CD4-positive, CD25-positive, alpha-beta regulatory T cell (primary cell): ENCODE measurements at regions not wholly inside any gene's neighbourhood (a gene's known extent, or its start where the extent isn't known, plus 50 kb on each side); places are given as distances from the start of the nearest gene placed in this dataset.
A peak's percentile ranks its signal among the peaks of the same experiment; 100 is the strongest.

Experiments
- ATAC-seq, 2 donors: fragments of 150-1000 bp; cut with Tn5 transposase; one replicate each; pipeline ENCODE4 v1.10.0; 2021; ENCODE audit warnings: low read depth in 2 of 2, moderate number of reproducible peaks in 2 of 2, moderate library complexity in 1 of 2
- DNase-seq, 3 donors: peaks; one replicate each; pipeline versions ENCODE4 v3.0.0 to v3.0.0-alpha.2; 2012 to 2022; ENCODE audit warnings: mixed read lengths in 1 of 3
- H3K27ac ChIP-seq: one replicate; pipeline ENCODE4 v1.7.0; 2013; ENCODE audit warnings: mild to moderate bottlenecking, low read length; ENCODE audit not compliant: insufficient read depth, poor library complexity, severe bottlenecking
- H3K27me3 ChIP-seq: one replicate; pipeline ENCODE4 v1.7.0; 2013; ENCODE audit warnings: low read length; ENCODE audit not compliant: control insufficient read depth, insufficient read depth
- H3K36me3 ChIP-seq: one replicate; pipeline ENCODE4 v1.7.0; 2013; ENCODE audit warnings: mild to moderate bottlenecking, low read length, moderate library complexity; ENCODE audit not compliant: control insufficient read depth, insufficient read depth
- H3K4me1 ChIP-seq: 2 replicates; pipeline ENCODE4 v1.7.0; 2013; ENCODE audit warnings: mild to moderate bottlenecking, low read length; ENCODE audit not compliant: insufficient read depth, control insufficient read depth, poor library complexity, severe bottlenecking
- H3K4me3 ChIP-seq: one replicate; pipeline ENCODE4 v1.7.0; 2013; ENCODE audit warnings: low read depth, mild to moderate bottlenecking, low read length, moderate library complexity
- H3K9me3 ChIP-seq, 2 experiments: 1 replicate in 1 of 2; 2 replicates in 1 of 2; pipeline ENCODE4 v1.7.0; 2013; ENCODE audit warnings: low read length in 2 of 2, mild to moderate bottlenecking in 1 of 2, moderate library complexity in 1 of 2; ENCODE audit not compliant: control insufficient read depth in 2 of 2
- H3K27ac Mint-ChIP-seq, 3 donors: one replicate each; pipeline ENCODE4 v1.8.0; 2020 to 2022; ENCODE audit warnings: mild to moderate bottlenecking in 3 of 3, mixed read lengths in 3 of 3, moderate library complexity in 2 of 3
- H3K27me3 Mint-ChIP-seq: one replicate; pipeline ENCODE4 v1.8.0; 2022; ENCODE audit warnings: mild to moderate bottlenecking, mixed read lengths
- H3K36me3 Mint-ChIP-seq: one replicate; pipeline ENCODE4 v1.8.0; 2020; ENCODE audit warnings: mixed read lengths
- H3K4me1 Mint-ChIP-seq, 4 donors: one replicate each; pipeline ENCODE4 v1.8.0; 2020 to 2022; ENCODE audit warnings: mixed read lengths in 4 of 4, mild to moderate bottlenecking in 1 of 4
- H3K4me3 Mint-ChIP-seq, 4 donors: one replicate each; pipeline ENCODE4 v1.8.0; 2020 to 2022; ENCODE audit warnings: mild to moderate bottlenecking in 4 of 4, mixed read lengths in 4 of 4, moderate library complexity in 3 of 4
- H3K9me3 Mint-ChIP-seq, 7 donors: one replicate each; pipeline ENCODE4 v1.8.0; 2020 to 2022; ENCODE audit warnings: mixed read lengths in 7 of 7, mild to moderate bottlenecking in 3 of 7, moderate library complexity in 2 of 7

DNA sequence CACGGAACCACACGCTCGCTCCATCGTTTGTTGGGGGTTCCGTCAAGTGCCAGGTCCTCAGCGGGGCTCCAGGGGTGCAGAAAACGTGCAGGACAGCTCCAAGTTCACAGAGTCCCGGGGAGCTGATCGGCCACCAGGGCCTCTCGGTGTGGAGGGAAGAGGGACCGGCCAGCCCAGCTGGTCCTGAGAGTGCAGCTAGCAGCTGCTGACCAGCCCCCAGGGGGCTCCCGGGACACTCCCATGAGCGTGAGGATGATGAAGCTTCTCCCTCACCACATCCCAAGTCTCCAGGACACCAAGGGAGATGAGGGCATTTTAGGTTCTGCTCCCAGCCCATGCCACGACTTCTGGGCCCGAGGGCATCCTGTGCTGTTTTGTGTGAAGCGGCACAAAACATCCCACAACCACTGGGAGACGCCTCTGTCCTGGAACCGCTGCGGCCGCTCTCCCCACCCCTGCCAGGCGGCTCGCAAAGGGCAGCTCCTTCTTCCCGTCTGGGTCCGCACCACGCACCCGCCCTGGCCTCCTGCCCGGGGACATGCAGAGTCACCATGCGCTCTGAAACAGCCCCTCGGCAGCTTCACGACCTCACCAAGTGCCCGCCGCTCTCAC lies 67.5 kb upstream of the IRX4 start:
- no peaks in the 10 kb centered on the region for H3K36me3 ChIP-seq
- Mint-ChIP-seq H3K27ac (no peak overlapping the region), H3K27me3 (peaks cover 16% of the 10 kb centered on the region), H3K9me3 (peaks cover 0 to 4% (median 0%) of the 10 kb centered on the region in 7 donors), H3K4me3 (no peak overlapping the region), H3K4me1 (no peaks in the 10 kb centered on the region), H3K36me3 (no peaks in the 10 kb centered on the region)
- no peaks in the 10 kb centered on the region for H3K27me3 ChIP-seq
- no peak overlapping the region for H3K4me3 ChIP-seq
- no peaks in the 10 kb centered on the region for H3K4me1 ChIP-seq
- ATAC-seq (no peak), DNase-seq (no peak)
- H3K27ac ChIP-seq, result no peak overlapping the region
- no peaks in the 10 kb centered on the region for H3K9me3 ChIP-seq

DNA sequence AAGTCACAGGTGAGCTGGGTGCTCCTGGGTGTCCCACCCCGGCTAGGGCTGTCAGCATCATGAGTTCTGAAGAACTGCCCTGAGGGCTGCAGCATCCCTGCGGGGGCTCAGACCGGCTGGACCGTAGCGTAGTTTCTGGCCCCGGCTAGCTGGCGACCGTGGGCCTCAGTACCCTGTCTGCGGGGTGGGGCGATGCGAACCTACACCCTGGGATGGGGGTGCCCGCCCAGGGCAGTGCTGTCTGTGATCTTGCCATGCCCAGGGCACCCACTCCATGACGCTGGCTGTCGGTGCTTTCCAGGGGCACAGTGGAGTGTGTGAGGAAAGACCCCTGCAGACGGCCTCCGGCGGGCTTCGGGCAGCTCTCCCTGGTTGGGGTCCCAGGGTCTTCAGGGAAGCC lies 66.5 kb upstream of the IRX4 start:
- H3K4me1 Mint-ChIP-seq, result no peaks in the 10 kb centered on the region
- Histone ChIP-seq H3K36me3 (no peaks in the 10 kb centered on the region), H3K4me1 (no peaks in the 10 kb centered on the region), H3K4me3 (no peak overlapping the region), H3K27me3 (no peaks in the 10 kb centered on the region), H3K27ac (no peak overlapping the region), H3K9me3 (no peaks in the 10 kb centered on the region)
- ATAC-seq (no peak), DNase-seq (no peak)
- H3K36me3 Mint-ChIP-seq, result no peaks in the 10 kb centered on the region
- H3K4me3 Mint-ChIP-seq, result no peak overlapping the region
- H3K27ac Mint-ChIP-seq, result no peak overlapping the region
- H3K27me3 Mint-ChIP-seq, result peaks cover 16% of the 10 kb centered on the region
- peaks cover 0 to 4% (median 0%) of the 10 kb centered on the region in 7 donors for H3K9me3 Mint-ChIP-seq

- Mint-ChIP-seq H3K9me3 (peaks cover 0 to 4% (median 0%) of the 10 kb centered on the region in 7 donors), H3K4me3 (no peak overlapping the region), H3K36me3 (no peaks in the 10 kb centered on the region), H3K4me1 (no peaks in the 10 kb centered on the region), H3K27ac (no peak overlapping the region), H3K27me3 (peaks cover 16% of the 10 kb centered on the region)
- H3K9me3 ChIP-seq, result no peaks in the 10 kb centered on the region
- no peaks in the 10 kb centered on the region for H3K4me1 ChIP-seq
- no peak for DNase-seq
- no peaks in the 10 kb centered on the region for H3K27me3 ChIP-seq
- ATAC-seq, result no peak
- H3K27ac ChIP-seq, result no peak overlapping the region
- no peaks in the 10 kb centered on the region for H3K36me3 ChIP-seq
- H3K4me3 ChIP-seq, result no peak overlapping the region
Measured at GRCh38 chr5:1948663-1949191, 66.0 kb upstream of the IRX4 start.

GRCh38 chr5:1948111-1948510 lies 65.4 kb upstream of the IRX4 start:
- ATAC-seq (no peak), DNase-seq (no peak)
- peaks cover 0 to 4% (median 0%) of the 10 kb centered on the region in 7 donors for H3K9me3 Mint-ChIP-seq
- H3K27me3 Mint-ChIP-seq, result peaks cover 16% of the 10 kb centered on the region
- H3K27ac Mint-ChIP-seq, result no peak overlapping the region
- Histone ChIP-seq H3K4me3 (no peak overlapping the region), H3K27ac (no peak overlapping the region), H3K9me3 (no peaks in the 10 kb centered on the region), H3K27me3 (no peaks in the 10 kb centered on the region), H3K36me3 (no peaks in the 10 kb centered on the region), H3K4me1 (no peaks in the 10 kb centered on the region)
- no peak overlapping the region for H3K4me3 Mint-ChIP-seq
- H3K4me1 Mint-ChIP-seq, result no peaks in the 10 kb centered on the region
- H3K36me3 Mint-ChIP-seq, result no peaks in the 10 kb centered on the region

GRCh38 chr5:1946776-1947175 lies 64.1 kb upstream of the IRX4 start:
- H3K36me3 Mint-ChIP-seq, result no peaks in the 10 kb centered on the region
- ATAC-seq, result no peak
- no peaks in the 10 kb centered on the region for H3K4me1 Mint-ChIP-seq
- H3K27me3 ChIP-seq, result no peaks in the 10 kb centered on the region
- H3K9me3 Mint-ChIP-seq, result peaks cover 0 to 7% (median 0%) of the 10 kb centered on the region in 7 donors
- peak overlapping the region in 1 of 4 donors; percentile 10 for H3K4me3 Mint-ChIP-seq
- H3K27ac ChIP-seq, result no peak overlapping the region
- H3K27me3 Mint-ChIP-seq, result peaks cover 16% of the 10 kb centered on the region
- H3K4me3 ChIP-seq, result no peak overlapping the region
- H3K4me1 ChIP-seq, result no peaks in the 10 kb centered on the region
- no peaks in the 10 kb centered on the region for H3K36me3 ChIP-seq
- DNase-seq, result no peak
- no peaks in the 10 kb centered on the region for H3K9me3 ChIP-seq
- peak overlapping the region in 1 of 3 donors; percentile 9 for H3K27ac Mint-ChIP-seq

DNA sequence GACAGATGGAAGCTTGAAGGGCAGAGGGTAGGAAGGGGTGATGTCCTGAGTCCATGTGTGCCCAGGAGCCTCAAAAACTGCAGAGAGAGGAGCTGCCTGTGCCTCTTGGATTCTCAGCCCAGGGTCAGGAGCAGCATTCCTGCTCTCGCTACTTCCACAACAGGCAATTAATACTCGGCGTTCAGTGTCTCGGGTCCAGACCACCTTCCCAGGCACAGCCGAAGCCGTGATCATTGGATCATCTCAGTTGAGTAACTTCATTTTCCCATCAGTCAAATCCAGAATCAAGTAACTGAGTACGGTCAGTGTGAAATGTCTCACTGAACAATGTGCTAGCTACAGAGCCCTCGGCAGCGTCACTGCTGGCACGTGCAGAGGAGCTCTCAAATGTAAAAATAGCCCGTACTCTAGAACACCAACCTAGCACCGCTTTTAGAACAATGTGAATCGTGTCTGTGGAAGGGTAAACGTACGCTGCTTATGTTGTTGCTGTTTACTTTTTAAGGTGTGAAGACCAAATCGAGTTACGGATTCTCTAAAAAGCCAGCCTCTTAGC lies 63.5 kb upstream of the IRX4 start:
- Mint-ChIP-seq H3K27me3 (peaks cover 16% of the 10 kb centered on the region), H3K9me3 (peaks cover 0 to 7% (median 0%) of the 10 kb centered on the region in 7 donors), H3K36me3 (no peaks in the 10 kb centered on the region), H3K27ac (no peak overlapping the region), H3K4me3 (no peak overlapping the region), H3K4me1 (no peaks in the 10 kb centered on the region)
- H3K27ac ChIP-seq, result no peak overlapping the region
- H3K4me1 ChIP-seq, result no peaks in the 10 kb centered on the region
- H3K4me3 ChIP-seq, result no peak overlapping the region
- no peaks in the 10 kb centered on the region for H3K36me3 ChIP-seq
- ATAC-seq (no peak), DNase-seq (no peak)
- no peaks in the 10 kb centered on the region for H3K27me3 ChIP-seq
- no peaks in the 10 kb centered on the region for H3K9me3 ChIP-seq

GRCh38 chr5:1945606-1946005 lies 62.9 kb upstream of the IRX4 start:
- Histone ChIP-seq H3K36me3 (no peaks in the 10 kb centered on the region), H3K27ac (no peak overlapping the region), H3K4me1 (no peaks in the 10 kb centered on the region), H3K27me3 (no peaks in the 10 kb centered on the region), H3K4me3 (no peak overlapping the region), H3K9me3 (no peaks in the 10 kb centered on the region)
- Mint-ChIP-seq H3K36me3 (no peaks in the 10 kb centered on the region), H3K27ac (no peak overlapping the region), H3K4me1 (no peaks in the 10 kb centered on the region), H3K27me3 (peaks cover 16% of the 10 kb centered on the region), H3K4me3 (no peak overlapping the region), H3K9me3 (peaks cover 0 to 7% (median 0%) of the 10 kb centered on the region in 7 donors)
- DNase-seq, result no peak
- no peak for ATAC-seq

DNA sequence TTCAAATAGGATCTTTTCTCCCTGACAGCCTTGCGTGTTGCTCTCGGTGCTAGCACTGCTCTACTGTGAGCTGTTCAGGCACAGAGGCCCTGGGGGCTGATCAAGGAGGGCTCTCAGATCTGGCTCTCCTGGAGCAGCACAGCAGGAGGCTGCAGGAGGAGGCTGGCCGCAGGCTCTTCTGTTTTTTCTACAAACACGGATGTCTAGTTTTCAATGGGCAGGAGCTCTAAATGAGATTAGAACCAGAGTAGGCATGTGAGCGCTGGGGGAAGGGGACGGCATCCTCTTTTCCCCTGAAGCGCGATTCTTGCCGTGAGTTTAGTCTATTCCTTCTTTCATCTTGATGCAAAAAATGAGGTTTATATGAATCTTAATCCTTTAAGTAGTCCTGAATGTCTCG lies 61.7 kb upstream of the IRX4 start:
- H3K9me3 ChIP-seq, result no peaks in the 10 kb centered on the region
- H3K36me3 ChIP-seq, result no peaks in the 10 kb centered on the region
- DNase-seq, result no peak
- Mint-ChIP-seq H3K4me1 (no peaks in the 10 kb centered on the region), H3K36me3 (no peaks in the 10 kb centered on the region), H3K27me3 (peaks cover 16% of the 10 kb centered on the region), H3K4me3 (no peak overlapping the region), H3K27ac (no peak overlapping the region), H3K9me3 (peaks cover 0 to 7% (median 0%) of the 10 kb centered on the region in 7 donors)
- no peak overlapping the region for H3K4me3 ChIP-seq
- no peak overlapping the region for H3K27ac ChIP-seq
- no peak for ATAC-seq
- H3K4me1 ChIP-seq, result no peaks in the 10 kb centered on the region
- no peaks in the 10 kb centered on the region for H3K27me3 ChIP-seq
